ENCODE measurements at regions not wholly inside any gene's neighbourhood (a gene's known extent, or its start where the extent isn't known, plus 50 kb on each side); places are given as distances from the start of the nearest gene placed in this dataset.
"Not testable (repeated sequence)": the region's sequence is repeated elsewhere in the genome, so short reads cannot be mapped to it uniquely, and the experiment has no call there.

DNA sequence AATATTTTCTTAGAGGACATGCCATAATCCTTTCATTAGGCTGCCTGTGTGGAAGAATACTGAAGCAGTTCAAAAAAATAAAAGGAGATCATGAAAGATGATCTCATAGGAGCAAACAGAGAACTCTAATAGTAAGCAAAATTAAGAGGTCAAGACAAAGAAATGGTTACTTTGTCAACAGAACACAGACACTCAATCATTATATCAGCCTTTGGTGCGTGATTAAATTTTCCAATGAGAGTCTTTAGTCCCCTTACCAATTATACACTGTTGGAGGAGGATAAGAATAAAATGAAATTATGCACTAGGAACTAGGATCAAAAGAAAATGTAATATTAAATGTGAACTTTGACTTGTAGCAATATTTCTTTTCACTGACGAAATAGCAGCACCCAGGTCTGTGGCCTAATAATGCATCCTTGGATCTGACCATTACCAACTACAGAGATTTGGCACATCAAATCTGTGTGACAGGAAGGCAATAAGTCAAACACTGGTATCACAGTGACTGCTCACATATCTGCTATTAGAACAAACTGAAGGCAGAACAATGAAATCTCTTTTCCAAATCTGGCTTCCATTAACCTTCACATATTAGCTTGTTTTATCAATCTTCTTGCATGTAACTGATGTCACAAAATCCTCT, 1812.9 kb downstream of the PLA2G4A start:
- Histone ChIP-seq H3K4me3 (ENCODE audit: low read depth, low read length, poor library complexity, severe bottlenecking) (no peak overlapping the region), H3K36me3 (ENCODE audit: insufficient read depth, low read length) (no peaks in the 10 kb centered on the region), H3K9ac (ENCODE audit: low read length) (no peak overlapping the region), H3K4me1 (ENCODE audit: insufficient read depth, low read length, severe bottlenecking) (no peaks in the 10 kb centered on the region), H3K9me2 (ENCODE audit: low read depth, low read length) (no peaks in the 10 kb centered on the region), H3K79me2 (ENCODE audit: insufficient read depth, low read length) (no peaks in the 10 kb centered on the region), H3F3A (ENCODE audit: insufficient read depth, low read length) (no peaks in the 10 kb centered on the region), H3K27me3 (ENCODE audit: insufficient read depth, low read length) (no peaks in the 10 kb centered on the region), H3K9me3 (ENCODE audit: low read length) (no peaks in the 10 kb centered on the region), H4K20me1 (ENCODE audit: insufficient read depth, low read length) (no peaks in the 10 kb centered on the region), H3K4me2 (ENCODE audit: low read length) (no peak overlapping the region), H2AFZ (ENCODE audit: low read length) (no peak overlapping the region), H3K27ac (ENCODE audit: low read depth, low read length, poor library complexity, severe bottlenecking) (no peak overlapping the region)
- no peak for TF ChIP-seq EZH2 (IDR thresholded peaks at IDR 0.05; ENCODE audit: borderline replicate concordance, low read length)
- TF ChIP-seq, protein P1, sequence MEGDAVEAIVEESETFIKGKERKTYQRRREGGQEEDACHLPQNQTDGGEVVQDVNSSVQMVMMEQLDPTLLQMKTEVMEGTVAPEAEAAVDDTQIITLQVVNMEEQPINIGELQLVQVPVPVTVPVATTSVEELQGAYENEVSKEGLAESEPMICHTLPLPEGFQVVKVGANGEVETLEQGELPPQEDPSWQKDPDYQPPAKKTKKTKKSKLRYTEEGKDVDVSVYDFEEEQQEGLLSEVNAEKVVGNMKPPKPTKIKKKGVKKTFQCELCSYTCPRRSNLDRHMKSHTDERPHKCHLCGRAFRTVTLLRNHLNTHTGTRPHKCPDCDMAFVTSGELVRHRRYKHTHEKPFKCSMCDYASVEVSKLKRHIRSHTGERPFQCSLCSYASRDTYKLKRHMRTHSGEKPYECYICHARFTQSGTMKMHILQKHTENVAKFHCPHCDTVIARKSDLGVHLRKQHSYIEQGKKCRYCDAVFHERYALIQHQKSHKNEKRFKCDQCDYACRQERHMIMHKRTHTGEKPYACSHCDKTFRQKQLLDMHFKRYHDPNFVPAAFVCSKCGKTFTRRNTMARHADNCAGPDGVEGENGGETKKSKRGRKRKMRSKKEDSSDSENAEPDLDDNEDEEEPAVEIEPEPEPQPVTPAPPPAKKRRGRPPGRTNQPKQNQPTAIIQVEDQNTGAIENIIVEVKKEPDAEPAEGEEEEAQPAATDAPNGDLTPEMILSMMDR (IDR thresholded peaks at IDR 0.05; ENCODE audit: low read length): no peak

DNA sequence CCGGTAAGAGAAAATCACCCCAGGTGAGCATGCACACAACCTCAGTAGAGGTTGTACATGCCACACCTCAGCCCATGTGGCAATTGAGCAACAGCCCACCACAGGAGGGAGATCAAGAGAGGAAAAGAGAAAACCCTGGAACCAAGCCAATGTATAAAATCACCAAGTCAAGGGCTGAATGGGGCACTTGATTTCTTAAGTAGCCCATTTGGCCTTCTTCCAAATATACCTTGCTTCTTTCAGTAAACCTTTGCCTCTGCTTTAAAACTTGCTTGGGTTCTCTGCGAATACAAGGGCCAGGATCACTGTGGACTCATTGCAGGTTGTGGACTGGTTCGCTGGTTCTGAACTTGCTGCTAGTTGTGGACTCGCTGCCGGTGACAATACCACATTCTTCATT, 1814.0 kb downstream of the PLA2G4A start:
- no peaks in the 10 kb centered on the region for H3K9me2 ChIP-seq (ENCODE audit: low read depth, low read length)
- no peaks in the 10 kb centered on the region for H3K4me1 ChIP-seq (ENCODE audit: insufficient read depth, low read length, severe bottlenecking)
- no peaks in the 10 kb centered on the region for H3F3A ChIP-seq (ENCODE audit: insufficient read depth, low read length)
- H2AFZ ChIP-seq (ENCODE audit: low read length): no peak overlapping the region
- no peaks in the 10 kb centered on the region for H3K79me2 ChIP-seq (ENCODE audit: insufficient read depth, low read length)
- H3K27ac ChIP-seq (ENCODE audit: low read depth, low read length, poor library complexity, severe bottlenecking): no peak overlapping the region
- H3K9ac ChIP-seq (ENCODE audit: low read length): no peak overlapping the region
- H3K4me3 ChIP-seq (ENCODE audit: low read depth, low read length, poor library complexity, severe bottlenecking): no peak overlapping the region
- no peak overlapping the region for H3K4me2 ChIP-seq (ENCODE audit: low read length)
- TF ChIP-seq, protein P1 (IDR thresholded peaks at IDR 0.05; ENCODE audit: low read length): no peak
- TF ChIP-seq EZH2 (IDR thresholded peaks at IDR 0.05; ENCODE audit: borderline replicate concordance, low read length): no peak
- no peaks in the 10 kb centered on the region for H3K36me3 ChIP-seq (ENCODE audit: insufficient read depth, low read length)
- H4K20me1 ChIP-seq (ENCODE audit: insufficient read depth, low read length): no peaks in the 10 kb centered on the region
- H3K9me3 ChIP-seq (ENCODE audit: low read length): no peaks in the 10 kb centered on the region
- H3K27me3 ChIP-seq (ENCODE audit: insufficient read depth, low read length): no peaks in the 10 kb centered on the region

DNA sequence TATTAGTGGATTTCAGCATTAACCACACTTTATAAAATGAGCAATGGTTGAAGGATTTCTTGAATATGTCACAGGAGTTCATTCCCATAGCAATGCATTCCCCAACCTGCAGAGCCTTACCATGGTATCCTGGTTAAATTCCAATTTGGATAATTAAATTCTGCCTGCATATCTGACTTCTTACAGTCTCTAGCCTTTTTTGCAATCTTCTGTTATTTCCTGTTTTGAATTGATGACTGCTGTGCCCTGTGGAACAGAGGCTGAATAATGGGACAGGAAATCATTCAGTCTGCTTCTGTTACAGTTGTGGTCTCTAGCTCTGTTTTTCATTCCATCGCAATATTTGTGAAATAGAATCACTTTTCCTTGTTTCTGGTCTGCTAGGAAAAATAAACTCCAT, 1823.9 kb downstream of the PLA2G4A start:
- Histone ChIP-seq H4K20me1 (ENCODE audit: insufficient read depth, low read length) (no peaks in the 10 kb centered on the region), H3K4me3 (ENCODE audit: low read depth, low read length, poor library complexity, severe bottlenecking) (no peak overlapping the region), H3K27me3 (ENCODE audit: insufficient read depth, low read length) (no peaks in the 10 kb centered on the region), H3K36me3 (ENCODE audit: insufficient read depth, low read length) (no peaks in the 10 kb centered on the region), H3F3A (ENCODE audit: insufficient read depth, low read length) (no peaks in the 10 kb centered on the region), H3K9me2 (ENCODE audit: low read depth, low read length) (no peaks in the 10 kb centered on the region), H3K27ac (ENCODE audit: low read depth, low read length, poor library complexity, severe bottlenecking) (no peak overlapping the region), H3K9ac (ENCODE audit: low read length) (no peak overlapping the region), H3K9me3 (ENCODE audit: low read length) (no peaks in the 10 kb centered on the region), H3K79me2 (ENCODE audit: insufficient read depth, low read length) (no peaks in the 10 kb centered on the region), H2AFZ (ENCODE audit: low read length) (no peak overlapping the region), H3K4me2 (ENCODE audit: low read length) (no peak overlapping the region), H3K4me1 (ENCODE audit: insufficient read depth, low read length, severe bottlenecking) (no peaks in the 10 kb centered on the region)
- TF ChIP-seq EZH2 (IDR thresholded peaks at IDR 0.05; ENCODE audit: borderline replicate concordance, low read length): no peak
- TF ChIP-seq, protein P1 (IDR thresholded peaks at IDR 0.05; ENCODE audit: low read length): no peak

DNA sequence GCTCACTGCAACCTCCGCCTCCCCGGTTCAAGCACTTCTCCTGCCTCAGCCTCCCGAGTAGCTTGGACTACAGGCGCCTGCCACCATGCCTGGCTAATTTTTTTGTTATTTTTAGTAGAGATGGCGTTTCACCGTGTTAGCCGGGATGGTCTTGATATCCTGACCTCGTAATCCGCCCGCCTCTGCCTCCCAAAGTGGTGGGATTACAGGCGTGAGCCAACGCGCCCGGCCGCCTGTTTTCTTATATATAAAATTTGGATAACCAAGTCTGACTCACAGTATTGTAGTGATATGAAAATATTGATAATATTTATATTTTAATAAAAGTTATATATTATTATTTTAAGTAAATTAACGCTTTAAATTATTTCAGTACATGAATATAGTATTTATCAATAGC, 1821.7 kb downstream of the BRINP3 start:
- H3K4me1 ChIP-seq (ENCODE audit: insufficient read depth, low read length, severe bottlenecking); H3K27me3 ChIP-seq (ENCODE audit: insufficient read depth, low read length); H3K4me2 ChIP-seq (ENCODE audit: low read length); H3K27ac ChIP-seq (ENCODE audit: low read depth, low read length, poor library complexity, severe bottlenecking); H2AFZ ChIP-seq (ENCODE audit: low read length); H3K9me3 ChIP-seq (ENCODE audit: low read length); H3K79me2 ChIP-seq (ENCODE audit: insufficient read depth, low read length); H3K36me3 ChIP-seq (ENCODE audit: insufficient read depth, low read length); H3K9me2 ChIP-seq (ENCODE audit: low read depth, low read length); H3K9ac ChIP-seq (ENCODE audit: low read length); H3F3A ChIP-seq (ENCODE audit: insufficient read depth, low read length); H4K20me1 ChIP-seq (ENCODE audit: insufficient read depth, low read length); H3K4me3 ChIP-seq (ENCODE audit: low read depth, low read length, poor library complexity, severe bottlenecking): not testable (repeated sequence)
